Fibroblast of pulmonary artery (primary cell): ENCODE measurements at regions not wholly inside any gene's neighbourhood (a gene's known extent, or its start where the extent isn't known, plus 50 kb on each side); places are given as distances from the start of the nearest gene placed in this dataset.
A peak's percentile ranks its signal among the peaks of the same experiment; 100 is the strongest.
"Not testable (repeated sequence)": the region's sequence is repeated elsewhere in the genome, so short reads cannot be mapped to it uniquely, and the experiment has no call there.

Experiments used
- DNase-seq: peaks from one replicate; pipeline ENCODE4 v3.0.0-alpha.2; 2010; ENCODE audit warnings: low read depth
- H3K4me3 ChIP-seq: replicated peaks from 2 replicates; pipeline ENCODE4 v1.5.1; 2011; ENCODE audit warnings: low read depth, mild to moderate bottlenecking, control low read depth, low read length, moderate library complexity
- CTCF ChIP-seq: IDR thresholded peaks from 2 replicates; pipeline ENCODE4 v1.5.1; 2011; ENCODE audit warnings: mild to moderate bottlenecking, control low read depth, low read length, inconsistent platforms; ENCODE audit errors: missing control alignments

DNA sequence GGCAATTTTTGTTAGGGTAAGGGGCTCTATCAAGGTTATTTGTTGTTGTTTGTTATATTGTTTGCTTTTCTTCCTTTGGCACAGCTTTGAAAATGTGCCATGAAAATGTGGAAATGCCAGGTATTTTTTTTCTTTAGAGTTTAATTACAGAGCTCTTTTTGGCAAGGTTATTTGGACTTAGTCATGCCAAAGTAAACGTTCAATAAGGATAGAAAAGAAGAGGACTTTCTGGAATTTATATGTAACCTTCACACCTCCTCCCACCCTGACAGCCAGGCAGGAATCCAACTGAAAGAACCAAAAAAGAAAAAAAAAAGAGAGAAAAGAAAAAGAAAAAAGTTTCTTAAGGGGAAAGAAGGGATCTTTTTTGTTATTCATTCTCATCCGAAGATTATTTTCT lies 217.8 kb downstream of the KITLG start:
- no peak overlapping the region for H3K4me3 ChIP-seq
- DNase-seq = peak; percentile 13
- no peak for TF ChIP-seq CTCF

GRCh38 chr12:88365403-88365802 lies 214.9 kb downstream of the KITLG start:
- DNase-seq = no peak
- TF ChIP-seq CTCF = no peak
- no peak overlapping the region for H3K4me3 ChIP-seq

DNA sequence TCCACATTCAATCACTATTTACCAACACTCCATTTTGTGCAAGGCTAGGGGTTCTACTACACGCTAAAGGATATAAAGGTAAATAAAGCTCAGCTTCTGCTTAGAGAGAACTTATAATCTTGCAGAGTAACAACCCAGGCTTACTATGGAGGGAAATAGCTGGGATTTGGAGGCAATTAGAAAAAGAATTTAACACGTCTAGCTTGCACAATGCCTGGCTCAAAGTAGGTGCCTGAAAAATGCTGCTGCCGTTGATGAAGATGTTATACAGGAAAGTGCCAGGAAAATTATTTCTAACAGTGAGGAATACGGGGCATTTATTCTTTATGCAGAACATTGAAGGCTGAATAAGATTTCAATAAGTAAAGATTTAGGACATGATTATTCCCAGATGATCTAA lies 214.2 kb downstream of the KITLG start:
- DNase-seq = no peak
- no peak overlapping the region for H3K4me3 ChIP-seq
- TF ChIP-seq CTCF = no peak

DNA sequence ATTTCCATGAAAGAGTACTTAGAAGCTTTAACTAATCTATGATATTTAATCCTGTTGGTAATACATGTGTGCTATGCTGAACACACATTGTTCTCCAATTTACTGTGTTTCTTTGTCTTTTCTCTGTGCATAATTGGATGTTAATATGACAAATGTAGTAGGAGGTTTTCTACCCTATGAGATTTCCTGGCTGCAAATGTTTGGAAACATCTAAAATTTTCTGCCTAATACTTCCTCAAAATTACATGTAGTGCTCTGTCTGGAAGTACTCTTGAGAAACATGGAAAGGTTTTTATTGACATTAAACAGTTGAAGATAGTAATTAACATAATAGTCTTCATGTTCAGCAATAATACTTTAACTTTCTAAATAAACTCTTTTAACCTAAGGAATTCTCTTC lies 213.0 kb downstream of the KITLG start:
- no peak for DNase-seq
- no peak overlapping the region for H3K4me3 ChIP-seq
- TF ChIP-seq CTCF = no peak

DNA sequence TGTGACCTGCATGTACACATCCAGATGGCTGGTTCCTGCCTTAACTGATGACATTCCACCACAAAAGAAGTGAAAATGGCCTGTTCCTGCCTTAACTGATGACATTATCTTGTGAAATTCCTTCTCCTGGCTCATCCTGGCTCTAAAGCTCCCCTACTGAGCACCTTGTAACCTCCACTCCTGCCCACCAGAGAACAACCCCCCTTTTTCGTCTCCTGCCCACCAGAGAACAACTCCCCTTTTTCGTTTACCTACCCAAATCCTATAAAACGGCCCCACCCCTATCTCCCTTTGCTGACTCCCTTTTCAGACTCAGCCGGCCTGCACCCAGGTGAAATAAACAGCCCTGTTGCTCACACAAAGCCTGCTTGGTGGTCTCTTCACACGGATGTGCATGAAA lies 212.2 kb downstream of the KITLG start:
- H3K4me3 ChIP-seq, DNase-seq: not testable (repeated sequence)

DNA sequence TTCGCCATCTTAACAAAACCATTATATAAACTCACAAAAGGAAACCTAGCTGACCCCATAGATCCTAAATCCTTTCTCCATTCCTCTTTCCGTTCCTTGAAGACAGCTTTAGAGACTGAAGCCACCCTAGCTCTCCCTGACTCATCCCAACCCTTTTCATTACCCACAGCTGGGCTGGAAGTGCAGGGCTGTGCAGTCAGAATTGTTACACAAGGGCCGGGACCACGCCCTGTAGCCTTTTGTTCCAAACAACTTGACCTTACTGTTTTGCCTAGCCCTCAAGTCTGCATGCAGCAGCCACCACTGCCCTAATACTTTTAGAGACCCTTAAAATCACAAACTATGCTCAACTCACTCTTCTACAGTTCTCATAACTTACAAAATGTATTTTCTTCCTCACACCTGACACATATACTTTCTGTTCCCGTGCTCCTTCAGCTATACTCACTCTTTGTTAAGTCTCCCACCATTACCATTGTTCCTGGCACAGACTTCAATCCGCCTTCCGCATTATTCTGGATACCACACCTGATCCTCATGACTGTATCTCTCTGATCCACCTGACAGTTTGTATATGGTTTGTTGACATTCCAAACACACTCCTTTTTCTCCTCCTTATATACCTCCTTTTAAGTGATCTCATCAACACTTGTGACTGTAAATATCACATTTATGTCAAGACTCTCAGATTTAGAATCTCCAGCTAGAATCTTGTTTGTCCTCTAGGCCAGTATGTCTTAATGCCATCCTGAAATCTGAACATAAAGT lies 208.7 kb downstream of the KITLG start:
- no peak for TF ChIP-seq CTCF
- peak; percentile 31 for DNase-seq
- no peak overlapping the region for H3K4me3 ChIP-seq

- no peak for TF ChIP-seq CTCF
- DNase-seq = no peak
- H3K4me3 ChIP-seq = no peak overlapping the region
These were observed 204.7 kb downstream of the KITLG start for GRCh38 chr12:88375306-88376305.
